WTC11 (cell line): ENCODE measurements at regions not wholly inside any gene's neighbourhood (a gene's known extent, or its start where the extent isn't known, plus 50 kb on each side); places are given as distances from the start of the nearest gene placed in this dataset.

ENCODE experiments used
- ATAC-seq: fragments of 200-7000 bp; cut with Tn5 transposase; 2 replicates; pipeline ENCODE4 v1.10.0; 2021; ENCODE audit warnings: mild to moderate bottlenecking, moderate library complexity
- CTCF ChIA-PET: fragments of 300-600 bp; sonication (Branson Sonifier 250); formaldehyde crosslinking; loops from one replicate; lab custom pipeline; 2021; ENCODE audit warnings: antibody characterized with exemption; lab: Charles Lee
- POLR2A ChIA-PET: fragments of 350-600 bp; sonication (Branson Sonifier 250); formaldehyde crosslinking; loops from one replicate; lab custom pipeline; 2021; ENCODE audit warnings: antibody characterized with exemption; lab: Charles Lee
- DNase-seq: peaks from one replicate; pipeline ENCODE4 v3.0.0; 2021; ENCODE audit warnings: low spot score
- H3K27ac Mint-ChIP-seq: 2 replicates; pipeline ENCODE4 v1.8.0; 2021; ENCODE audit warnings: mixed read lengths
- H3K27me3 Mint-ChIP-seq: 2 replicates; pipeline ENCODE4 v1.8.0; 2021; ENCODE audit warnings: low read depth, mild to moderate bottlenecking, moderate library complexity, mixed read lengths
- H3K36me3 Mint-ChIP-seq: 2 replicates; pipeline ENCODE4 v1.8.0; 2021; ENCODE audit warnings: mixed read lengths
- H3K4me1 Mint-ChIP-seq: 2 replicates; pipeline ENCODE4 v1.8.0; 2022; ENCODE audit warnings: mixed read lengths
- H3K4me3 Mint-ChIP-seq: 2 replicates; pipeline ENCODE4 v1.8.0; 2021; ENCODE audit warnings: mild to moderate bottlenecking, moderate library complexity, mixed read lengths
- H3K9me3 Mint-ChIP-seq: 2 replicates; pipeline ENCODE4 v1.8.0; 2021; ENCODE audit warnings: mixed read lengths
- ATF1 ChIP-seq: sonication (generic); formaldehyde crosslinking; IDR thresholded peaks from 2 replicates; pipeline ENCODE4 v1.8.1; 2023; ENCODE audit warnings: mild to moderate bottlenecking, moderate library complexity, missing genetic modification reagents
- CBFB ChIP-seq: sonication (generic); formaldehyde crosslinking; IDR thresholded peaks from 2 replicates; pipeline ENCODE4 v1.8.1; 2022; ENCODE audit warnings: mild to moderate bottlenecking, low read depth, missing genetic modification reagents
- ELF4 ChIP-seq: sonication (generic); formaldehyde crosslinking; IDR thresholded peaks from 2 replicates; pipeline ENCODE4 v1.8.1; 2022; ENCODE audit warnings: low read depth, mild to moderate bottlenecking, moderate library complexity, missing genetic modification reagents
- ESRRA ChIP-seq: sonication (generic); formaldehyde crosslinking; IDR thresholded peaks from 2 replicates; pipeline ENCODE4 v1.8.1; 2022; ENCODE audit warnings: mild to moderate bottlenecking, missing genetic modification reagents, borderline replicate concordance
- ETV6 ChIP-seq: sonication (generic); formaldehyde crosslinking; IDR thresholded peaks from 2 replicates; pipeline ENCODE4 v1.8.1; 2022; ENCODE audit warnings: mild to moderate bottlenecking, missing genetic modification reagents
- FOXK1 ChIP-seq: sonication (generic); formaldehyde crosslinking; IDR thresholded peaks from 2 replicates; pipeline ENCODE4 v1.8.0; 2022; ENCODE audit warnings: mild to moderate bottlenecking, moderate library complexity, missing genetic modification reagents
- FOXP1 ChIP-seq: sonication (generic); formaldehyde crosslinking; IDR thresholded peaks from 2 replicates; pipeline ENCODE4 v1.8.0; 2022; ENCODE audit warnings: missing genetic modification reagents, mild to moderate bottlenecking, moderate library complexity, borderline replicate concordance
- GABPB1 ChIP-seq: sonication (generic); formaldehyde crosslinking; IDR thresholded peaks from 2 replicates; pipeline ENCODE4 v1.8.1; 2023; ENCODE audit warnings: mild to moderate bottlenecking, missing genetic modification reagents
- JAZF1 ChIP-seq: fragments of 250-450 bp; sonication (Bioruptor Pico); IDR thresholded peaks from 2 replicates; pipeline ENCODE4 v1.9.0; 2021; ENCODE audit warnings: moderate library complexity, mild to moderate bottlenecking, inconsistent platforms
- JUN ChIP-seq: sonication (generic); formaldehyde crosslinking; IDR thresholded peaks from 2 replicates; pipeline ENCODE4 v1.8.0; 2023; ENCODE audit warnings: mild to moderate bottlenecking, missing genetic modification reagents
- KAT7 ChIP-seq: sonication (generic); formaldehyde crosslinking; IDR thresholded peaks from 2 replicates; pipeline ENCODE4 v1.8.1; 2023; ENCODE audit warnings: missing genetic modification reagents, mild to moderate bottlenecking, borderline replicate concordance
- MYBL2 ChIP-seq: sonication (generic); formaldehyde crosslinking; IDR thresholded peaks from 2 replicates; pipeline ENCODE4 v1.8.1; 2023; ENCODE audit warnings: mild to moderate bottlenecking, moderate library complexity, missing genetic modification reagents
- NFATC4 ChIP-seq: fragments of 250-450 bp; sonication (Bioruptor Pico); IDR thresholded peaks from 2 replicates; pipeline ENCODE4 v1.9.0; 2021; ENCODE audit warnings: mild to moderate bottlenecking
- NFYB ChIP-seq: sonication (generic); formaldehyde crosslinking; conservative IDR thresholded peaks from 2 replicates; pipeline ENCODE4 v1.8.0; 2022; ENCODE audit warnings: low read depth, missing genetic modification reagents
- NR1H2 ChIP-seq: sonication (generic); formaldehyde crosslinking; IDR thresholded peaks from 2 replicates; pipeline ENCODE4 v1.9.0; 2021; ENCODE audit warnings: mild to moderate bottlenecking, moderate library complexity, missing genetic modification reagents
- NR2C2 ChIP-seq: sonication (generic); formaldehyde crosslinking; IDR thresholded peaks from 2 replicates; pipeline ENCODE4 v1.8.0; 2022; ENCODE audit warnings: mild to moderate bottlenecking, missing genetic modification reagents
- RELA ChIP-seq: sonication (generic); formaldehyde crosslinking; IDR thresholded peaks from 2 replicates; pipeline ENCODE4 v1.8.1; 2022; ENCODE audit warnings: missing genetic modification reagents, mild to moderate bottlenecking, borderline replicate concordance
- RORB ChIP-seq: fragments of 250-450 bp; sonication (Bioruptor Pico); IDR thresholded peaks from 2 replicates; pipeline ENCODE4 v1.9.0; 2021; ENCODE audit warnings: mild to moderate bottlenecking
- SMAD4 ChIP-seq: sonication (generic); formaldehyde crosslinking; IDR thresholded peaks from 2 replicates; pipeline ENCODE4 v1.8.0; 2022; ENCODE audit warnings: mild to moderate bottlenecking, missing genetic modification reagents
- SOX15 ChIP-seq: fragments of 250-450 bp; sonication (Bioruptor Pico); IDR thresholded peaks from 2 replicates; pipeline ENCODE4 v1.9.0; 2021; ENCODE audit warnings: mild to moderate bottlenecking
- TEAD1 ChIP-seq: sonication (generic); formaldehyde crosslinking; IDR thresholded peaks from 2 replicates; pipeline ENCODE4 v1.8.0; 2022; ENCODE audit warnings: mild to moderate bottlenecking, missing genetic modification reagents
- ZNF263 ChIP-seq: sonication (generic); formaldehyde crosslinking; IDR thresholded peaks from 2 replicates; pipeline ENCODE4 v1.8.1; 2022; ENCODE audit warnings: low read depth, mild to moderate bottlenecking, moderate library complexity, missing genetic modification reagents
- TF ChIP-seq, protein P1 (sequence below): fragments of 250-450 bp; sonication (Bioruptor Pico); IDR thresholded peaks from 2 replicates; pipeline ENCODE4 v2.1.2; 2022; ENCODE audit warnings: mild to moderate bottlenecking, moderate library complexity
- TF ChIP-seq, protein P2 (sequence below): sonication (generic); formaldehyde crosslinking; IDR thresholded peaks from 2 replicates; pipeline ENCODE4 v1.8.1; 2022; ENCODE audit warnings: missing genetic modification reagents, borderline replicate concordance
- TF ChIP-seq, protein P3 (sequence below): sonication (generic); formaldehyde crosslinking; IDR thresholded peaks from 2 replicates; pipeline ENCODE4 v1.8.0; 2023; ENCODE audit warnings: missing genetic modification reagents
- TF ChIP-seq, protein P4 (sequence below): sonication (generic); formaldehyde crosslinking; conservative IDR thresholded peaks from 2 replicates; pipeline ENCODE4 v1.8.1; 2022; ENCODE audit warnings: mild to moderate bottlenecking, missing genetic modification reagents

DNA sequence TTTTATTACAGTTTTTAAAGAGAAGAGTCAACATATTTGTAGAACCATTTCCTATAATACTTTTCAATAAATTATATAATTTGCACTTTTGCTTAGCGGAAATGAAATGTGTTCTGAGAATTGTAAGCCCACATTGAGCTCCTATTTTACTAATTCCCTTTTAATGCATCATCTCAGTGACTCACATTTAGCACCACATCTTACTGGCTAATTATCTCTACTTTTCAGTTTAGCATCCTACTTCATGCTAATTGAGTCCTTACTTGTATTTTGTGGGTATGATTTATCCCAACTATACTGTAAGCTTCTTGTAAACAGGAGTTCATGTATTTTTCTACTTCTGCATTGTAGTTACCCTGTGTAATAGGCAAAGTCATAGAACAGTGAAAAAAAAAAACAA, 67.5 kb downstream of the TMX1 start:
- H3K4me3 Mint-ChIP-seq, result no peak overlapping the region
- ChIA-PET CTCF (interaction anchor here (1.0 kb wide), 1 partner anchor 473 kb away, joined by 3 read pairs; no protein-coding TSS in a partner anchor), POLR2A (no interaction called here)
- no peaks in the 10 kb centered on the region for H3K27me3 Mint-ChIP-seq
- H3K36me3 Mint-ChIP-seq, result no peaks in the 10 kb centered on the region
- H3K4me1 Mint-ChIP-seq, result peaks cover 11% of the 10 kb centered on the region
- TF ChIP-seq NFATC4 (CRISPR knock-in tag) (no peak), JUN (no peak), GABPB1 (CRISPR knock-in tag) (no peak), KAT7 (no peak), RORB (no peak), CBFB (no peak), MYBL2 (no peak), NFYB (CRISPR knock-in tag) (no peak), TEAD1 (CRISPR knock-in tag) (no peak), JAZF1 (CRISPR knock-in tag) (no peak)
- TF ChIP-seq, protein P1, sequence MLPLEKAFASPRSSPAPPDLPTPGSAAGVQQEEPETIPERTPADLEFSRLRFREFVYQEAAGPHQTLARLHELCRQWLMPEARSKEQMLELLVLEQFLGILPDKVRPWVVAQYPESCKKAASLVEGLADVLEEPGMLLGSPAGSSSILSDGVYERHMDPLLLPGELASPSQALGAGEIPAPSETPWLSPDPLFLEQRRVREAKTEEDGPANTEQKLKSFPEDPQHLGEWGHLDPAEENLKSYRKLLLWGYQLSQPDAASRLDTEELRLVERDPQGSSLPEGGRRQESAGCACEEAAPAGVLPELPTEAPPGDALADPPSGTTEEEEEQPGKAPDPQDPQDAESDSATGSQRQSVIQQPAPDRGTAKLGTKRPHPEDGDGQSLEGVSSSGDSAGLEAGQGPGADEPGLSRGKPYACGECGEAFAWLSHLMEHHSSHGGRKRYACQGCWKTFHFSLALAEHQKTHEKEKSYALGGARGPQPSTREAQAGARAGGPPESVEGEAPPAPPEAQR (CRISPR knock-in tag), result no peak
- TF ChIP-seq, protein P2, sequence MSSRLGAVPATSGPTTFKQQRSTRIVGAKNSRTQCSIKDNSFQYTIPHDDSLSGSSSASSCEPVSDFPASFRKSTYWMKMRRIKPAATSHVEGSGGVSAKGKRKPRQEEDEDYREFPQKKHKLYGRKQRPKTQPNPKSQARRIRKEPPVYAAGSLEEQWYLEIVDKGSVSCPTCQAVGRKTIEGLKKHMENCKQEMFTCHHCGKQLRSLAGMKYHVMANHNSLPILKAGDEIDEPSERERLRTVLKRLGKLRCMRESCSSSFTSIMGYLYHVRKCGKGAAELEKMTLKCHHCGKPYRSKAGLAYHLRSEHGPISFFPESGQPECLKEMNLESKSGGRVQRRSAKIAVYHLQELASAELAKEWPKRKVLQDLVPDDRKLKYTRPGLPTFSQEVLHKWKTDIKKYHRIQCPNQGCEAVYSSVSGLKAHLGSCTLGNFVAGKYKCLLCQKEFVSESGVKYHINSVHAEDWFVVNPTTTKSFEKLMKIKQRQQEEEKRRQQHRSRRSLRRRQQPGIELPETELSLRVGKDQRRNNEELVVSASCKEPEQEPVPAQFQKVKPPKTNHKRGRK (CRISPR knock-in tag), result no peak
- TF ChIP-seq, protein P3, sequence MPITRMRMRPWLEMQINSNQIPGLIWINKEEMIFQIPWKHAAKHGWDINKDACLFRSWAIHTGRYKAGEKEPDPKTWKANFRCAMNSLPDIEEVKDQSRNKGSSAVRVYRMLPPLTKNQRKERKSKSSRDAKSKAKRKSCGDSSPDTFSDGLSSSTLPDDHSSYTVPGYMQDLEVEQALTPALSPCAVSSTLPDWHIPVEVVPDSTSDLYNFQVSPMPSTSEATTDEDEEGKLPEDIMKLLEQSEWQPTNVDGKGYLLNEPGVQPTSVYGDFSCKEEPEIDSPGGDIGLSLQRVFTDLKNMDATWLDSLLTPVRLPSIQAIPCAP, result no peak
- TF ChIP-seq, protein P4, sequence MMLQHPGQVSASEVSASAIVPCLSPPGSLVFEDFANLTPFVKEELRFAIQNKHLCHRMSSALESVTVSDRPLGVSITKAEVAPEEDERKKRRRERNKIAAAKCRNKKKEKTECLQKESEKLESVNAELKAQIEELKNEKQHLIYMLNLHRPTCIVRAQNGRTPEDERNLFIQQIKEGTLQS (CRISPR knock-in tag), result no peak
- no peak for DNase-seq
- H3K9me3 Mint-ChIP-seq, result no peaks in the 10 kb centered on the region
- ATAC-seq, result no peak
- H3K27ac Mint-ChIP-seq, result no peak overlapping the region

DNA sequence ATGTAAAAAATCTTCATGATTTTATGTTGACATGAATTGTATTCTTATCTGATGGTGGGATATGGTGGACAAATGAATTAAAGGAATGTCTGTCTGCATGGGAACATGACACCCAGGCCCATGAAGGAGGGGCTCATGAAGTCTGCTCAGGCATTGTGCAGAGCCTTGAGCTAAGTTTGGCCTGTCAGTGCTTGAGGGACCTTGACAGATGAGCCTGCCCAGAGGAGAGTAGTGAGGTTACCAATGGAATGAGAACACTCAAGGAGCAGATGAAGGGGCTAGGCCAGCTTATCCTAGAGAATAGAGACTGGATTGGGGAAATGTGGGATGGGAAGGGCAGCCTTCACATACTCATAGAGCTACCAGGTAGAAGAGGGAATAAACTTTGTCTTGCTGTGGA, 68.8 kb downstream of the TMX1 start:
- ATAC-seq (no peak), DNase-seq (no peak)
- Mint-ChIP-seq H3K27me3 (no peaks in the 10 kb centered on the region), H3K9me3 (no peaks in the 10 kb centered on the region), H3K4me1 (peaks cover 11% of the 10 kb centered on the region), H3K4me3 (no peak overlapping the region), H3K36me3 (no peaks in the 10 kb centered on the region), H3K27ac (no peak overlapping the region)
- TF ChIP-seq NR1H2 (CRISPR knock-in tag) (no peak), FOXK1 (CRISPR knock-in tag) (no peak), RELA (CRISPR knock-in tag) (no peak), NFYB (CRISPR knock-in tag) (no peak), ESRRA (CRISPR knock-in tag) (no peak), ETV6 (CRISPR knock-in tag) (no peak)
- TF ChIP-seq, protein P3, result no peak
- ChIA-PET POLR2A (no interaction called here), CTCF (no interaction called here)

DNA sequence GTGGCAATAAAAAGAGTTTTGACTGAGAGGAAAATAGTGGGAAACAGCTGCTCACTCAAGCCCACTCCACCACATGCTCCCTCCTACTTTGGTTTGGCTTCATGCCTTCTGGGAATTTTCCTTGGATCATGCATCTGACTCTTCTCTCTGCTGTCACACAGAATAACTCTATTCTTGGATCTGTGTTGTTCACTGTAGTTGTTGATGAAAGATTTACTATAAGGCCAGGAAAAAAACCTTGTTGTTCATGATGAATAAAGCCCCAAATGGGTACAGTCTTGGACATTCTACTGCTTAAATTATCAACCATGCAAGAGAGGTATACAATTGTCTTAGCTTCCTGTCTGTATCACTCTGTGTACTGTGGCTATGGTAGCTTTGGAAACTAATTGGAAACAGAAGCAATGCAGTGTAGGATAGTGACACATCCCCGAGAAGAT, 70.5 kb downstream of the TMX1 start:
- H3K9me3 Mint-ChIP-seq, result no peaks in the 10 kb centered on the region
- DNase-seq (no peak), ATAC-seq (no peak)
- H3K27ac Mint-ChIP-seq, result no peak overlapping the region
- H3K27me3 Mint-ChIP-seq, result no peaks in the 10 kb centered on the region
- ChIA-PET CTCF (no interaction called here), POLR2A (no interaction called here)
- H3K36me3 Mint-ChIP-seq, result no peaks in the 10 kb centered on the region
- TF ChIP-seq ZNF263 (CRISPR knock-in tag) (no peak), ATF1 (CRISPR knock-in tag) (no peak), NR2C2 (no peak), SOX15 (no peak), SMAD4 (CRISPR knock-in tag) (no peak), FOXP1 (CRISPR knock-in tag) (no peak), ELF4 (no peak)
- H3K4me3 Mint-ChIP-seq, result no peak overlapping the region
- no peaks in the 10 kb centered on the region for H3K4me1 Mint-ChIP-seq
